Spleen (tissue), 7 donors: ENCODE measurements at regions not wholly inside any gene's neighbourhood (a gene's known extent, or its start where the extent isn't known, plus 50 kb on each side); places are given as distances from the start of the nearest gene placed in this dataset.

ENCODE experiments used
- POLR2A ChIP-seq, 3 donors: fragments of 450-650 bp; IDR thresholded peaks; one replicate each; pipeline ENCODE4 v1.5.1; 2017; ENCODE audit warnings: antibody characterized with exemption in 3 of 3, mild to moderate bottlenecking in 1 of 3
- POLR2AphosphoS5 ChIP-seq, 3 donors: sonication (generic); formaldehyde crosslinking; IDR thresholded peaks; one replicate each; pipeline ENCODE4 v1.5.1; 2017; ENCODE audit warnings: antibody characterized with exemption in 3 of 3
- TF ChIP-seq, protein P1 (sequence below), 11 experiments: fragments of 200-600 bp in 7 of 11; fragments of 450-650 bp in 4 of 11; sonication (generic) in 4 of 11; IDR thresholded peaks in 8 of 11; conservative IDR thresholded peaks in 3 of 11; 1 replicate in 7 of 11; 2 replicates in 4 of 11; pipeline versions ENCODE4 v1.4.0 to v1.8.0; 2016 to 2021; ENCODE audit warnings: antibody characterized with exemption in 11 of 11, inconsistent platforms in 4 of 11, mild to moderate bottlenecking in 1 of 11
- donor health status: DM: no; HTN: no; CAD: no; lungs with moderate emphysema.
- donor health status: DM: no; HTN: no; CAD: no.
- donor health status: DM: no; HTN: no; CAD: no.

DNA sequence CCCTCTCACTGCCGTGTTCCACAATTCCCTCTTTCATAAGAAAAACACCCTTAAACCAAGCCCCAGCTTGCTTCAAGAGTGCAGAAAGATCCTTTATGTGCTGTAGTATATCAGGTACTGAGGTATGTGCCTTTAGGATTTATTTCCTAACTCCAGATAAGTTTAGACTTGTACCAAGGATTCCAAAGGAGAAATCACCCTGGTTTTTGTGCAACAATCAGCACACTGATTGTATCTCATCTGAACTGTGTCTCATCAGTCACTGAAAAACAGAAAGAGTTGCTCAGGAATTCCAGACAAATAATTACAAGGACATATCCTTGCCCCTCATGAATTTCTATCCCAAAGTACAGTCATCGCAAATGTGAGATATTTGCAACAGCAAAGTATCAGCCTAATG lies 77.2 kb upstream of the PTPRZ1 start:
- TF ChIP-seq POLR2A (IDR thresholded peaks at IDR 0.05): no peak
- TF ChIP-seq, protein P1, sequence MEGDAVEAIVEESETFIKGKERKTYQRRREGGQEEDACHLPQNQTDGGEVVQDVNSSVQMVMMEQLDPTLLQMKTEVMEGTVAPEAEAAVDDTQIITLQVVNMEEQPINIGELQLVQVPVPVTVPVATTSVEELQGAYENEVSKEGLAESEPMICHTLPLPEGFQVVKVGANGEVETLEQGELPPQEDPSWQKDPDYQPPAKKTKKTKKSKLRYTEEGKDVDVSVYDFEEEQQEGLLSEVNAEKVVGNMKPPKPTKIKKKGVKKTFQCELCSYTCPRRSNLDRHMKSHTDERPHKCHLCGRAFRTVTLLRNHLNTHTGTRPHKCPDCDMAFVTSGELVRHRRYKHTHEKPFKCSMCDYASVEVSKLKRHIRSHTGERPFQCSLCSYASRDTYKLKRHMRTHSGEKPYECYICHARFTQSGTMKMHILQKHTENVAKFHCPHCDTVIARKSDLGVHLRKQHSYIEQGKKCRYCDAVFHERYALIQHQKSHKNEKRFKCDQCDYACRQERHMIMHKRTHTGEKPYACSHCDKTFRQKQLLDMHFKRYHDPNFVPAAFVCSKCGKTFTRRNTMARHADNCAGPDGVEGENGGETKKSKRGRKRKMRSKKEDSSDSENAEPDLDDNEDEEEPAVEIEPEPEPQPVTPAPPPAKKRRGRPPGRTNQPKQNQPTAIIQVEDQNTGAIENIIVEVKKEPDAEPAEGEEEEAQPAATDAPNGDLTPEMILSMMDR (IDR thresholded peaks at IDR 0.05 in 8 of 11, conservative IDR thresholded peaks at IDR 0.05 in 3 of 11): no peak
- TF ChIP-seq POLR2AphosphoS5 (IDR thresholded peaks at IDR 0.05): no peak
